ENCODE measurements at regions not wholly inside any gene's neighbourhood (a gene's known extent, or its start where the extent isn't known, plus 50 kb on each side); places are given as distances from the start of the nearest gene placed in this dataset.
"Not testable (repeated sequence)": the region's sequence is repeated elsewhere in the genome, so short reads cannot be mapped to it uniquely, and the experiment has no call there.

- H3K27ac Mint-ChIP-seq (ENCODE audit: unreplicated experiment): no peak overlapping the region
- BruUV-seq (replicated peaks): no TSS peak
- peaks cover 8% of the 10 kb centered on the region for H3K4me1 Mint-ChIP-seq (ENCODE audit: low read depth, unreplicated experiment)
- CTCF ChIA-PET: interaction anchor here (0.7 kb wide), 1 partner anchor 19 kb away, joined by 3 read pairs; no protein-coding TSS in a partner anchor
- H3K36me3 Mint-ChIP-seq (ENCODE audit: insufficient read depth, unreplicated experiment): peaks cover 8% of the 10 kb centered on the region
- H3K4me3 Mint-ChIP-seq (ENCODE audit: low read depth, unreplicated experiment): no peak overlapping the region
- H3K9me3 Mint-ChIP-seq (ENCODE audit: low read depth, unreplicated experiment): peaks cover 6% of the 10 kb centered on the region
- no peak for TF ChIP-seq CTCF (IDR thresholded peaks at IDR 0.05; ENCODE audit: unreplicated experiment)
- intact Hi-C loops (cut with micrococcal nuclease; ENCODE audit: unreplicated experiment): no loop called here
- H3K27me3 Mint-ChIP-seq (ENCODE audit: unreplicated experiment): no peaks in the 10 kb centered on the region
- DNase-seq: no peak
Measured at GRCh38 chr16:72635694-72636093, 412.2 kb downstream of the ZFHX3 start.

GRCh38 chr16:72635104-72635503 lies 412.8 kb downstream of the ZFHX3 start:
- Mint-ChIP-seq H3K27me3 (ENCODE audit: unreplicated experiment) (no peaks in the 10 kb centered on the region), H3K9me3 (ENCODE audit: low read depth, unreplicated experiment) (peaks cover 6% of the 10 kb centered on the region), H3K4me1 (ENCODE audit: low read depth, unreplicated experiment) (peaks cover 8% of the 10 kb centered on the region), H3K36me3 (ENCODE audit: insufficient read depth, unreplicated experiment) (peaks cover 8% of the 10 kb centered on the region), H3K4me3 (ENCODE audit: low read depth, unreplicated experiment) (no peak overlapping the region), H3K27ac (ENCODE audit: unreplicated experiment) (no peak overlapping the region)
- no peak for DNase-seq
- CTCF ChIA-PET: no interaction called here
- BruUV-seq (replicated peaks): no TSS peak
- no peak for TF ChIP-seq CTCF (IDR thresholded peaks at IDR 0.05; ENCODE audit: unreplicated experiment)
- intact Hi-C loops (cut with micrococcal nuclease; ENCODE audit: unreplicated experiment): no loop called here

GRCh38 chr16:72627182-72627896 lies 420.6 kb downstream of the ZFHX3 start:
- H3K4me1 Mint-ChIP-seq (ENCODE audit: low read depth, unreplicated experiment); H3K36me3 Mint-ChIP-seq (ENCODE audit: insufficient read depth, unreplicated experiment); H3K4me3 Mint-ChIP-seq (ENCODE audit: low read depth, unreplicated experiment); intact Hi-C loops (cut with micrococcal nuclease; ENCODE audit: unreplicated experiment); BruUV-seq (replicated peaks); H3K9me3 Mint-ChIP-seq (ENCODE audit: low read depth, unreplicated experiment); CTCF ChIA-PET; DNase-seq; H3K27me3 Mint-ChIP-seq (ENCODE audit: unreplicated experiment); H3K27ac Mint-ChIP-seq (ENCODE audit: unreplicated experiment): not testable (repeated sequence)

- peaks cover 2% of the 10 kb centered on the region for H3K9me3 Mint-ChIP-seq (ENCODE audit: low read depth, unreplicated experiment)
- no peak for TF ChIP-seq CTCF (IDR thresholded peaks at IDR 0.05; ENCODE audit: unreplicated experiment)
- H3K36me3 Mint-ChIP-seq (ENCODE audit: insufficient read depth, unreplicated experiment): no peaks in the 10 kb centered on the region
- no peaks in the 10 kb centered on the region for H3K4me1 Mint-ChIP-seq (ENCODE audit: low read depth, unreplicated experiment)
- CTCF ChIA-PET: no interaction called here
- BruUV-seq (replicated peaks): no TSS peak
- intact Hi-C loops (cut with micrococcal nuclease; ENCODE audit: unreplicated experiment): no loop called here
- no peaks in the 10 kb centered on the region for H3K27me3 Mint-ChIP-seq (ENCODE audit: unreplicated experiment)
- H3K27ac Mint-ChIP-seq (ENCODE audit: unreplicated experiment): no peak overlapping the region
- no peak overlapping the region for H3K4me3 Mint-ChIP-seq (ENCODE audit: low read depth, unreplicated experiment)
- no peak for DNase-seq
Measured at GRCh38 chr16:72626623-72627022, 421.3 kb downstream of the ZFHX3 start.

- TF ChIP-seq CTCF (IDR thresholded peaks at IDR 0.05; ENCODE audit: unreplicated experiment): no peak
- intact Hi-C loops (cut with micrococcal nuclease; ENCODE audit: unreplicated experiment): no loop called here
- Mint-ChIP-seq H3K4me1 (ENCODE audit: low read depth, unreplicated experiment) (no peaks in the 10 kb centered on the region), H3K27ac (ENCODE audit: unreplicated experiment) (no peak overlapping the region), H3K36me3 (ENCODE audit: insufficient read depth, unreplicated experiment) (no peaks in the 10 kb centered on the region), H3K4me3 (ENCODE audit: low read depth, unreplicated experiment) (no peak overlapping the region), H3K9me3 (ENCODE audit: low read depth, unreplicated experiment) (no peaks in the 10 kb centered on the region), H3K27me3 (ENCODE audit: unreplicated experiment) (no peaks in the 10 kb centered on the region)
- no TSS peak for BruUV-seq (replicated peaks)
- DNase-seq: no peak
- CTCF ChIA-PET: no interaction called here
Measured at GRCh38 chr16:72621651-72622050, 426.3 kb downstream of the ZFHX3 start.
